H1 (cell line): ENCODE measurements at regions not wholly inside any gene's neighbourhood (a gene's known extent, or its start where the extent isn't known, plus 50 kb on each side); places are given as distances from the start of the nearest gene placed in this dataset.

Experiments used
- HDAC6 ChIP-seq: IDR thresholded peaks from one replicate; pipeline ENCODE4 v1.7.1; 2012; ENCODE audit warnings: low read depth, mild to moderate bottlenecking, inconsistent platforms, low read length, moderate library complexity
- TF ChIP-seq, protein P1 (sequence below), 3 experiments: IDR thresholded peaks; 1 replicate in 2 of 3; 2 replicates in 1 of 3; pipeline versions ENCODE4 v1.5.1 to v1.6.1; 2011; ENCODE audit warnings: low read length in 3 of 3, mild to moderate bottlenecking in 3 of 3, inconsistent platforms in 2 of 3, low read depth in 1 of 3, moderate library complexity in 1 of 3; ENCODE audit not compliant: insufficient read depth in 1 of 3; ENCODE audit errors: control extremely low read depth in 1 of 3

DNA sequence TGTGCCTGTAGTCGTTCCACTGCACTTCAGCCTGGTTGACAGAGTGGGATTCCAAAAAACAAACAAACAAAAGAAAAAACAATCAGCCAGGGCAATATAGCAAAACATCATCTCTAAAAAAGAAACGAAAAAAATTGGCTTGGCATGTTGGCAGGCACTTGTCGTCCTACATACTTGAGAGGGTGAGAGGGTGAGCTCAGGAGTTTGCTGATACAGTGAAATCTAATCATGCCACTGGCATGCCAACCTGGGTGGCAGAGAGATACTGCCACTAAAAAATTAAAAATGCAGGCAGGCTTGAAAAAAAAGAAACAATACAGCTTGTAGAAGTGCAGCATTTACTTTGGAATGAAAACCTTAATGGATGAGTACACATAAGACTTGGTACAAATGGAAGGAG, 282.9 kb upstream of the RGPD4 start:
- TF ChIP-seq HDAC6 = no peak
- TF ChIP-seq, protein P1, sequence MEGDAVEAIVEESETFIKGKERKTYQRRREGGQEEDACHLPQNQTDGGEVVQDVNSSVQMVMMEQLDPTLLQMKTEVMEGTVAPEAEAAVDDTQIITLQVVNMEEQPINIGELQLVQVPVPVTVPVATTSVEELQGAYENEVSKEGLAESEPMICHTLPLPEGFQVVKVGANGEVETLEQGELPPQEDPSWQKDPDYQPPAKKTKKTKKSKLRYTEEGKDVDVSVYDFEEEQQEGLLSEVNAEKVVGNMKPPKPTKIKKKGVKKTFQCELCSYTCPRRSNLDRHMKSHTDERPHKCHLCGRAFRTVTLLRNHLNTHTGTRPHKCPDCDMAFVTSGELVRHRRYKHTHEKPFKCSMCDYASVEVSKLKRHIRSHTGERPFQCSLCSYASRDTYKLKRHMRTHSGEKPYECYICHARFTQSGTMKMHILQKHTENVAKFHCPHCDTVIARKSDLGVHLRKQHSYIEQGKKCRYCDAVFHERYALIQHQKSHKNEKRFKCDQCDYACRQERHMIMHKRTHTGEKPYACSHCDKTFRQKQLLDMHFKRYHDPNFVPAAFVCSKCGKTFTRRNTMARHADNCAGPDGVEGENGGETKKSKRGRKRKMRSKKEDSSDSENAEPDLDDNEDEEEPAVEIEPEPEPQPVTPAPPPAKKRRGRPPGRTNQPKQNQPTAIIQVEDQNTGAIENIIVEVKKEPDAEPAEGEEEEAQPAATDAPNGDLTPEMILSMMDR (IDR thresholded peaks at IDR 0.05; ENCODE audit: control extremely low read depth in 1 of 3, insufficient read depth in 1 of 3, low read depth in 1 of 3, low read length in 3 of 3) = no peak
